ENCODE measurements at regions not wholly inside any gene's neighbourhood (a gene's known extent, or its start where the extent isn't known, plus 50 kb on each side); places are given as distances from the start of the nearest gene placed in this dataset.
"Not testable (repeated sequence)": the region's sequence is repeated elsewhere in the genome, so short reads cannot be mapped to it uniquely, and the experiment has no call there.

DNA sequence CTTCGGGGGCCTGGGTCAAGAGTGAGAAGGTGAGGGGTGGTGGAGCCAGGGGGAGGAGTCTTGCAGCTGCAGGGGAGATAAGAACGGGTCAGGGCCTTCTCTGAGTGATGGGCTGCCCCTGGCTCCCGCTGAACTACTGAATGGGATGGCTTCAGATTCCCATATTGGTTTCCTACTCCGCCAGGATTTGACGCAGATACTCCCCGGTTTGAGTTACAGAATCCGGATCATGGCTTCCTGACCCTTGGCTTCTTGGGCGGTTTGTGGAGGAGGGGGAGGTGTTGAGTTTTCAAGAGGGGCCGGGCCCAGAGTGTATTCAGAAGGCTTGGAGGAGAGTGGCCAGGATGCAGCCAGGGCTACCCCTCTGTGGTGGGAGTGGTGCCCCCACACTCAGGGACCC, 119.9 kb upstream of the ATP2B2 start:
- no peak for DNase-seq

GRCh38 chr3:10627884-10628572, 122.6 kb upstream of the ATP2B2 start:
- DNase-seq, result peak in 1 of 14 donors; percentile 50

GRCh38 chr3:10628891-10629670, 123.7 kb upstream of the ATP2B2 start:
- peak in 1 of 14 donors; percentile 78 for DNase-seq

DNA sequence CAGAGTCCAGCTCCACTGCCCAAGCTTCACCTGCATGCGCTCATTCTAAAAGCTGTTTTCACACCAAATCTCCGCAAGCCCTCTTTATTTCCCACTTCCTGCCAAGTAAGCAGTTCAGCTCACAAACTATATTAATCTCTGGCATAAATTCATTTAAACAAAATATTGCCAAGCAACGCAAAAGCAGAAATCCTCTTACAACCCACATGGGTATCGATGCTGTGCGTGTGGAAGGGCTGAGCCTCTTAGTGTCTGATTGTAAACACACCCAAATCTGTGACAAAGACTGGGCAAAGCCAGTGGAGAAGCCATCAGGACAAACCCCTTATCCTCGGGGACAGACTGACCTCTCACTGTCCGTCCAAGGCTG, 124.3 kb upstream of the ATP2B2 start:
- DNase-seq, result no peak

- no peak for DNase-seq
These were observed 125.8 kb upstream of the ATP2B2 start for GRCh38 chr3:10631224-10631623.

DNA sequence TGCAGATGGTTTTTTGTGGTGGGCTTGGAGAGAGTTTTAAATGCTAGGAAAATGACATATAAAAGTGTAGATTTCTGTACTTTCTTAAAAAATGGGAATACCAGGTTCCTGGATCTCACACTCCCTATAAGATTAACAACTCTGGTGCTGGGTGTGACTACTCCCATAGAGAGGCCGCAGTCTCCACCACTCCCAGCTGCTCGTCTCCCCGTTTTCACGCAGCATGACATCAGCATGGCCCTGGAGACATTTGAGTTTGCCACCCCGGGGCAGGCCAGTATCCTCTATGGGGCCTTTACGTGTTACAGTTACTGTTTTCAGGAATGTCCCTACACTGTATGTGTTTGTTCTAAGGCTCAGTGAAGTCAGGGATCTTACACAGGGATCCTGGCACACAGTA, 126.7 kb upstream of the ATP2B2 start:
- no peak for DNase-seq

DNA sequence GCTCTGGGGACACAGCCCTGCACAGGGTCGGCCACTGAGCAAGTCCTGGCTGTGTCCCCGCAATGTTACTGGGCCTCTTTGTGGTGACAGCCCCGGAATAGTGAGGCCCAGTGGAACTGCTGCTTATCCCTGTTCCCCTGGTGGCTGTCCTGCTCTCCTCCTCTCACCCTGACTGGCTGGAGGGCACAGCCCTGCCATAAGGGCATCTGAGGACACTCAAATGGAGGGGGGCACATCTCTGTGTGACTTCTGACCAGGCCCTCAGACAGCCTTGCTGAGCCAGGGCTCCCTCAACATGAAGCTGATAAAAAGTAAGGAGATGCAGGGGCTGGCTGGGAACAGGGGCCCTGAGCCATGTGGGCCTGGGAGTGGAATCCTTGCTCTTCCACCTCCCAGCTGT, 127.4 kb upstream of the ATP2B2 start:
- DNase-seq, result no peak

GRCh38 chr3:10635446-10636076, 130.2 kb upstream of the ATP2B2 start:
- peak in 1 of 14 donors; percentile 52 for DNase-seq

- DNase-seq, result no peak
These were observed 132.0 kb upstream of the ATP2B2 start for GRCh38 chr3:10637342-10637741.

GRCh38 chr3:10638466-10638865, 133.1 kb upstream of the ATP2B2 start:
- DNase-seq, result no peak

- no peak for DNase-seq
These were observed 136.4 kb upstream of the ATP2B2 start for GRCh38 chr3:10641760-10642159.

DNA sequence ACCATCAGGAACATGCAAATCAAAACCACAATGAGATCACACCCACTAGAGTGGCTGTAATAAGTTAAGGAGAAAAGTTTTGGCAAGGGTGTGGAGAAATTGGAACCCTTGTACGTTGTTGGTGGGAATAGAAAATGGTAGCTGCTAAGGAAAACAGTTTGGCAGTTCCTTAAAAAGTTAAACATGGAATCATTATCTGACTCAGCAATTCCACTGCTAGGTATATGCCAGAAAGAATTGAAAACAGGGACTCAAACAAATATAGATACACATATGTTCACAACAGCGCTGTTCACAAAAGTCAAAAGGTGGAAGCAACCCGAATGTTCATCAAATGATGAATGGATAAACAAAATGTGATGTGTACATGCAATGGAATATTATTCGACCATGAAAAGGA, 138.8 kb upstream of the ATP2B2 start:
- DNase-seq, result no peak

DNA sequence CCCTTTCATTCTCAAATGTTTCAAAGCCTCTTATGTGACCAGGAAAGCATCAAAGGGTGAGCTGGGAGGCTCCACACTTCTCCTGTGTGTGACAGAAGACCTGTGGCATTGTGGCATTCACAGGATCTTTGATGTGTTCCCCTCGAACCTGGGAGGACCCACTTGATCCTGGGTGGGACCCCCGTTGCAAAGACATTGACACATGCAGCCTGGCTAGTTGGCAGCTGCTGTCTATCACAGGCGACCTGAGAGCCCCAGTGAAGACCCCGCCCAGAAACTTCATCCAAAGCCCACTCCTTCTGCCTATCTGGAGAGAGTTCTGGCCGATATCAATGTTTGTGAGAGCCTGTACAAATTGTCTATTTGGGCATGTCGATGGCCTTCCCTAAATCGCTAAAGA, 140.4 kb upstream of the ATP2B2 start:
- no peak for DNase-seq

DNA sequence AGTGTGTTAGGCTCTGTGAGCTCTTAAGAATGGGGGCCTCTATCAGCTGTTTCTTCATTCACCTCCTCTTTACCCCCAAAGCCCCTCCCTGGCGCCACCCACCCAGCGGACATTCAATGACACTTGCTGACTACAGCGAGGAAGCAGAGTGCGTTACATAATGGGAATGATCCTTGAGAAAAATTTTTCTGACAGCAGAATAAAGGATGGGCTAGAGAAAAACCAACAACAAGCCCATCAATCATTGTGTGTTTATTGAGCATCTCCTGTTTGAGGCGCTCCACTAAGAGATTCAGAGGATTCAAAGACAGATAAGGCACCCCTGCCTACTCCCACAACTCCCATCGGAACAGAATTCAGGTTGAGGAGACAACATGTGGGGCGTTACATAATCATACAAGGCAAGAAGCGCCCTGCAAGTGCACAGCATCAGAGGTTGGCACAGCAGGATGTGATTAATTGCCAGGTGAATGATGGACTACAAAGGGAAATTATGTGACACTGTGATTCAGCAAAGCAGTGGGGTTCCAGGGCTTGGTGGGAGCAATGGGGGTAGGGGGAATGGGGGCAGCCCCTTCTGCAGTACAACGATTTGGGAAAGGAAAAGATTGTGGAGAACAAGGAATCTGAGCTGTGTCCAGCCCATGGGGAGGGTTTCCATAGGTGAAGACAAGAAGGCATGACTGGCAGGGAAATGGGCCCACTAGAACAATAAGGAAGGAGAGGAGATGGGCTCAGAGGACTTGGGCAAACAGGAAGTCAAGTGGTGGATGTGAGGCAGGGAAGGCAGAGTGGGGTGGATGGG, 141.3 kb upstream of the ATP2B2 start:
- peak in 1 of 14 donors; percentile 30 for DNase-seq

GRCh38 chr3:10647376-10647775, 142.0 kb upstream of the ATP2B2 start:
- no peak for DNase-seq

DNA sequence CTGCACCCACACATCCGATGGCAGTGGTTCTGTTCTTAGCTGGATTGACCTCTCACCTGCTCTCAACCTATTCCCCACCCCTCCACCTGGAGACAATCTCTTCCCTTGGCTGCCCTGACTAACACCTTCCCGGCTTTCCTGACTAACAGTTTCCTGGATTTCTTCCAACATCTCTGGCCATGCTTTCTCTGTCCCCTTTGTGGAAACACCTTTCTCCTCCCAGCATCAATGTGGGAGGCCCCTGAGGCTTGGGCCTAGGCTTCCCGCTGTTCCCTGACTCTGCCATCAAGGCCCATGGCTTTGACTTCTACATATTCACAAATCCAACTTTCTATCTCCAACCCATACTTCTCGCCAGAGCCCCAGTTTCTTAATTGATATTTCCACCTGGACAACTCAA, 142.8 kb upstream of the ATP2B2 start:
- DNase-seq, result no peak

- not testable (repeated sequence) for DNase-seq
These were observed 144.1 kb upstream of the ATP2B2 start for GRCh38 chr3:10649463-10649862.

DNA sequence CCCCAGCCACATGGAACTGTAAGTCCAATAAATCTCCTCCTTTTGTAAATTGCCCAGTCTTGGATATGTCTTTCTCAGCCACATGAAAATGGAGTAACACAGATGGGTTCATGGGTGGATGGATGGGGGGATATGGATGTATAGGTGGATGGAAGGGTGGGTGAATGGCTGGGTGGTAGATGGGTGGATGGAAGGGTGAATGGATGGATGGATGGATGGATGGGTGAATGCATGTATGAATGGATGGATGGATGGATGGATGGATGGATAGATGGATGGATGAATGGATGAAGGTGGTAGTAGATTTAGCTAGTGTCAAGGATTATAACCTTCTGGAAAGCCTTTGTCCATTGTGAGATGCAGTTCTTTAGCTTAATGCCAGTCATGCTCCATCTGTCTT, 146.1 kb upstream of the ATP2B2 start:
- DNase-seq, result no peak

DNA sequence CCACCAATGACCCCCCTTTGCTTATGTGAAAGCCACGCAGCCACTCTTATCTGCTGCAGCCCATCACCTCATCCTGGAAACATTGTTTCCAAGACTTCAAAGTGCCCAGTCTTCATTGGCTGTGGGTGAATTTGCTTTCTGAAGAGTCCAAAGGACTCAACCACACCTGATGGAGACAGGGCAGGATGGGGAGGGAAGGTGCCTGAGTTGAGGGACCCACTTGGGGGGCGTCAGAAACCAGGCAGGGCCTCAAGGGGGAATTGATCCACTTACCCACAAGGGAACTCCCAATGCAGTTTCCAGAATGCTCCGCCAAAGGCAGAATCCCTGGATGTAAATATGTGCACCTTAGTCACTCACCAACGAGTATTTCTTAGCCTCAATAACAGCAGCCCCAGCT, 147.9 kb upstream of the ATP2B2 start:
- DNase-seq, result no peak

- no peak for DNase-seq
These were observed 148.7 kb upstream of the ATP2B2 start for GRCh38 chr3:10653866-10654611.

GRCh38 chr3:10655105-10655504, 149.7 kb upstream of the ATP2B2 start:
- no peak for DNase-seq

DNA sequence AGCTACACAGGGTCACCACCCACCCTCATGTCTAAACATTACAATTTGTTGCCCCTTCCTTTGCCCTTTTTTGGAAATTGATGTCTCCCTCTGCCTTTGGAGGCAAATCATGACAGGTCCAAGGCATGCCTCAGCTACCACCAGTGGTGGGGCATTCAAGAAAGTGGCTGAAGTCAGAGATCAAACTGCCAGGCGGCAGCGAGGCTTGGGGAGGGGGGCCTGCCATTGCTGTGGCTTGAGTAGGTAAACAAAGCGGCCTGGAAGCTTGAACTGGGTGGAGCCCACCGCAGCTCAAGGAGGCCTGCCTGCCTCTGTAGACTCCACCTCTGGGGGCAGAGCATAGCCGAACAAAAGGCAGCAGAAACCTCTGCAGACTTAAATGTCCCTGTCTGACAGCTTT, 152.0 kb upstream of the ATP2B2 start:
- DNase-seq, result not testable (repeated sequence)

All from C1 segment of cervical spinal cord (tissue), 14 donors.